Neural progenitor cell (in vitro differentiated cells): ENCODE measurements at regions not wholly inside any gene's neighbourhood (a gene's known extent, or its start where the extent isn't known, plus 50 kb on each side); places are given as distances from the start of the nearest gene placed in this dataset.

Source experiments
- EZH2 ChIP-seq: fragments of 200-600 bp; sonication (generic); IDR thresholded peaks from 2 replicates; pipeline ENCODE4 v1.6.1; 2017; ENCODE audit warnings: antibody characterized with exemption, mild to moderate bottlenecking, moderate library complexity
- EZH2phosphoT487 ChIP-seq: fragments of 200-600 bp; sonication (generic); IDR thresholded peaks from 2 replicates; pipeline ENCODE4 v1.6.1; 2017; ENCODE audit warnings: antibody characterized with exemption
- TF ChIP-seq, protein P1 (sequence below): fragments of 200-600 bp; sonication (generic); IDR thresholded peaks from 2 replicates; pipeline ENCODE4 v1.5.1; 2017; ENCODE audit warnings: antibody characterized with exemption, mild to moderate bottlenecking

DNA sequence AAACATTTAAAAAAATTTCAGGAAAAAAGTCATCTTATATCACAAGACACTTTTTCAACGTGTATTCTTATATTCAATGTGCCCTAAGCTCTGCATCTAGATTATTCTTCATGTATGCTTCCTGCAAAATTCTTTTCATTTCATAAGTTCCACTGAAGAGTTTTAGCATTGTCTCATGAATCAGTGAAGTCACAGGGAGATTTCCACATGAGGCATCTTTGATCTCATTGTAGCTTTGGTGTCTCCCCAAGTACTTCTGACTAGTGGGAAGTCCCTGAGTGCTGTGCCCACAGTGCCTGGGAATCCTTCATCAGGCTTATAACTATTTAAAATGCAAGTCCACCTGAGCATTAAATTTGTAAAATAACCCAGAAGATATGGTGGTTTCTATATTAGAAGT is 123.8 kb downstream of the MAD2L1 start:
- TF ChIP-seq, protein P1, sequence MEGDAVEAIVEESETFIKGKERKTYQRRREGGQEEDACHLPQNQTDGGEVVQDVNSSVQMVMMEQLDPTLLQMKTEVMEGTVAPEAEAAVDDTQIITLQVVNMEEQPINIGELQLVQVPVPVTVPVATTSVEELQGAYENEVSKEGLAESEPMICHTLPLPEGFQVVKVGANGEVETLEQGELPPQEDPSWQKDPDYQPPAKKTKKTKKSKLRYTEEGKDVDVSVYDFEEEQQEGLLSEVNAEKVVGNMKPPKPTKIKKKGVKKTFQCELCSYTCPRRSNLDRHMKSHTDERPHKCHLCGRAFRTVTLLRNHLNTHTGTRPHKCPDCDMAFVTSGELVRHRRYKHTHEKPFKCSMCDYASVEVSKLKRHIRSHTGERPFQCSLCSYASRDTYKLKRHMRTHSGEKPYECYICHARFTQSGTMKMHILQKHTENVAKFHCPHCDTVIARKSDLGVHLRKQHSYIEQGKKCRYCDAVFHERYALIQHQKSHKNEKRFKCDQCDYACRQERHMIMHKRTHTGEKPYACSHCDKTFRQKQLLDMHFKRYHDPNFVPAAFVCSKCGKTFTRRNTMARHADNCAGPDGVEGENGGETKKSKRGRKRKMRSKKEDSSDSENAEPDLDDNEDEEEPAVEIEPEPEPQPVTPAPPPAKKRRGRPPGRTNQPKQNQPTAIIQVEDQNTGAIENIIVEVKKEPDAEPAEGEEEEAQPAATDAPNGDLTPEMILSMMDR = no peak
- no peak for TF ChIP-seq EZH2
- no peak for TF ChIP-seq EZH2phosphoT487
